CD14-positive monocyte (primary cell): ENCODE measurements at regions not wholly inside any gene's neighbourhood (a gene's known extent, or its start where the extent isn't known, plus 50 kb on each side); places are given as distances from the start of the nearest gene placed in this dataset.

Source experiments
- DNase-seq, 3 donors: peaks; one replicate each; pipeline ENCODE4 v3.0.0-alpha.2; 2011 to 2022
- H2AFZ ChIP-seq: 2 replicates; pipeline ENCODE4 v1.6.0; 2012; ENCODE audit warnings: mild to moderate bottlenecking, low read depth, low read length, inconsistent platforms; ENCODE audit not compliant: insufficient read depth, poor library complexity, severe bottlenecking
- H3K27ac ChIP-seq, 2 donors: 1 replicate in 1 of 2; 2 replicates in 1 of 2; pipeline ENCODE4 v1.5.1; 2012 to 2013; ENCODE audit warnings: low read length in 2 of 2, control low read depth in 1 of 2, inconsistent platforms in 1 of 2, low read depth in 1 of 2, mild to moderate bottlenecking in 1 of 2
- H3K27me3 ChIP-seq, 2 donors: one replicate each; pipeline versions ENCODE4 v1.6.0 to v1.6.1; 2011 to 2013; ENCODE audit warnings: low read length in 2 of 2; ENCODE audit not compliant: control insufficient read depth in 2 of 2, insufficient read depth in 2 of 2
- H3K36me3 ChIP-seq, 2 donors: replicated peaks in 1 of 2; 1 replicate in 1 of 2; 2 replicates in 1 of 2; pipeline versions ENCODE4 v1.5.1 to v1.6.1; 2012 to 2013; ENCODE audit warnings: low read length in 2 of 2, control low read depth in 1 of 2, inconsistent platforms in 1 of 2, mild to moderate bottlenecking in 1 of 2; ENCODE audit not compliant: insufficient read depth in 2 of 2, control insufficient read depth in 1 of 2
- H3K4me1 ChIP-seq, 2 donors: 1 replicate in 1 of 2; 2 replicates in 1 of 2; pipeline versions ENCODE4 v1.5.1 to v1.6.1; 2012 to 2013; ENCODE audit warnings: low read length in 2 of 2, control low read depth in 1 of 2, inconsistent platforms in 1 of 2, mild to moderate bottlenecking in 1 of 2, moderate library complexity in 1 of 2; ENCODE audit not compliant: insufficient read depth in 2 of 2, control insufficient read depth in 1 of 2
- H3K4me2 ChIP-seq: replicated peaks from 2 replicates; pipeline ENCODE3; 2012; ENCODE audit warnings: low read length, moderate library complexity, mild to moderate bottlenecking; ENCODE audit not compliant: poor library complexity, severe bottlenecking; ENCODE audit errors: extremely low read depth
- H3K4me3 ChIP-seq, 3 experiments: fragments of 200-600 bp in 1 of 3; sonication (generic) in 1 of 3; replicated peaks in 1 of 3; 1 replicate in 2 of 3; 2 replicates in 1 of 3; pipeline ENCODE4 v1.5.1; 2011 to 2013; ENCODE audit warnings: low read length in 3 of 3, mild to moderate bottlenecking in 3 of 3, control low read depth in 2 of 3, low read depth in 2 of 3, inconsistent platforms in 1 of 3, moderate library complexity in 1 of 3
- H3K79me2 ChIP-seq: 2 replicates; pipeline ENCODE4 v1.6.0; 2012; ENCODE audit warnings: mild to moderate bottlenecking, control low read depth, inconsistent platforms, low read length, moderate library complexity; ENCODE audit not compliant: insufficient read depth
- H3K9ac ChIP-seq: 2 replicates; pipeline ENCODE4 v1.6.0; 2017; ENCODE audit warnings: low read length, mild to moderate bottlenecking; ENCODE audit not compliant: insufficient read depth, poor library complexity, severe bottlenecking
- H3K9me3 ChIP-seq, 2 donors: replicated peaks in 1 of 2; 1 replicate in 1 of 2; 2 replicates in 1 of 2; pipeline versions ENCODE4 v1.5.1 to v1.6.1; 2012 to 2013; ENCODE audit warnings: low read length in 2 of 2, control low read depth in 1 of 2; ENCODE audit not compliant: control insufficient read depth in 1 of 2, insufficient read depth in 1 of 2
- H4K20me1 ChIP-seq: 2 replicates; pipeline ENCODE4 v1.6.0; 2012; ENCODE audit warnings: mild to moderate bottlenecking, low read length, control low read depth, moderate library complexity; ENCODE audit not compliant: insufficient read depth
- H3K27ac Mint-ChIP-seq, 7 donors: one replicate each; pipeline ENCODE4 v1.8.0; 2020; ENCODE audit warnings: mild to moderate bottlenecking in 7 of 7, mixed read lengths in 7 of 7, moderate library complexity in 6 of 7, inconsistent platforms in 2 of 7
- H3K27me3 Mint-ChIP-seq, 3 donors: one replicate each; pipeline ENCODE4 v1.8.0; 2021 to 2022; ENCODE audit warnings: low read depth in 3 of 3, mild to moderate bottlenecking in 3 of 3, mixed read lengths in 3 of 3, moderate library complexity in 3 of 3, inconsistent platforms in 1 of 3
- H3K36me3 Mint-ChIP-seq, 2 donors: one replicate each; pipeline ENCODE4 v1.8.0; 2020; ENCODE audit warnings: mixed read lengths in 2 of 2, inconsistent platforms in 1 of 2, mild to moderate bottlenecking in 1 of 2
- H3K4me1 Mint-ChIP-seq: one replicate; pipeline ENCODE4 v1.8.0; 2020; ENCODE audit warnings: mild to moderate bottlenecking, mixed read lengths
- H3K4me3 Mint-ChIP-seq, 2 donors: one replicate each; pipeline ENCODE4 v1.8.0; 2020; ENCODE audit warnings: mild to moderate bottlenecking in 2 of 2, mixed read lengths in 2 of 2, moderate library complexity in 1 of 2
- H3K9me3 Mint-ChIP-seq, 7 donors: one replicate each; pipeline ENCODE4 v1.8.0; 2020 to 2022; ENCODE audit warnings: mixed read lengths in 7 of 7, mild to moderate bottlenecking in 6 of 7, moderate library complexity in 6 of 7, inconsistent platforms in 2 of 7
- WGBS: methylation state at CpG from one replicate; pipeline ENCODE4 v1.1.5; 2013; ENCODE audit warnings: missing lambda C conversion rate; ENCODE audit not compliant: insufficient coverage; 5-methylcytosine and 5-hydroxymethylcytosine counted together
- intact Hi-C, 2 donors: fragments of 100-400 bp; cut with micrococcal nuclease; formaldehyde crosslinking; loops; one replicate each; pipeline versions ENCODE4 v1.15.0 to v1.15.1; 2023
- TF ChIP-seq, protein P1 (sequence below): fragments of 200-600 bp; IDR thresholded peaks from one replicate; pipeline ENCODE4 v1.8.0; 2022; ENCODE audit warnings: antibody characterized with exemption, mild to moderate bottlenecking

DNA sequence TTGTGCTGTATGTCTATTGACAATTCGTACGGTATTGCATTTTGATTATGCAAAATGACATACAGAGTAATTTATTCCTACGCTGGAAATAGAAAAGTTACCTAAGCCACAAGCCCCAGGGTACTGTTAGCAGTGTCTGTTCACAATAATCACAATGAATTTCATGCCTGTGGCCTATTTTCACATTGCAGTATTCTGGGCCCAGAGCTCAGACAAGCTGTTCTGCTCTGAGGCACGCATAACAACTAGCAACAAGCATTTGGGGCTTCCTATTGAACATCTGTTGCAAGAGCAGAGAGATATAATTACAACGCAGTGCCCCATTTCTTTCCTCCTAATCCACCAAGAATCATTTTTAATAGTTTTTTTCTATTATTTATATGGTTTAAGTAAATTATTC lies 158.9 kb upstream of the SGCG start:
- 93% methylated on average over 4 of the region's 5 CpGs for WGBS
- no peak overlapping the region for H3K9ac ChIP-seq

DNA sequence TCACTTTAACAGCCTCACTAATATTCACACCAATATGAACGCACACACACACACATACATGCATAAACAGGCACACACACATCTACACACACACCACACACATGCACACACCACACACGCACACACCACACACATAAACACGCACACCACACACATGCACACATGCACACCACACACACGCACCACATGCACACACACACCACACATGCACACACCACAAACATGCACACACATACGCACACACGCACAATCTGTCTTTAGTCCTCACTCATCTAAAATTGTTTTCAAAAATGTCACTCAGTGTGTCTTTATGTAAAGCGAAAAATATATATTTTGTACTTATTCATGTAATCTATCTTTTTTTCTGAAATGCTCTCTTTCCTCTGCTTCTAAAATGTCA lies 158.1 kb upstream of the SGCG start:
- H3K9me3 Mint-ChIP-seq, result peaks cover 0 to 4% (median 0%) of the 10 kb centered on the region in 7 donors
- TF ChIP-seq, protein P1, sequence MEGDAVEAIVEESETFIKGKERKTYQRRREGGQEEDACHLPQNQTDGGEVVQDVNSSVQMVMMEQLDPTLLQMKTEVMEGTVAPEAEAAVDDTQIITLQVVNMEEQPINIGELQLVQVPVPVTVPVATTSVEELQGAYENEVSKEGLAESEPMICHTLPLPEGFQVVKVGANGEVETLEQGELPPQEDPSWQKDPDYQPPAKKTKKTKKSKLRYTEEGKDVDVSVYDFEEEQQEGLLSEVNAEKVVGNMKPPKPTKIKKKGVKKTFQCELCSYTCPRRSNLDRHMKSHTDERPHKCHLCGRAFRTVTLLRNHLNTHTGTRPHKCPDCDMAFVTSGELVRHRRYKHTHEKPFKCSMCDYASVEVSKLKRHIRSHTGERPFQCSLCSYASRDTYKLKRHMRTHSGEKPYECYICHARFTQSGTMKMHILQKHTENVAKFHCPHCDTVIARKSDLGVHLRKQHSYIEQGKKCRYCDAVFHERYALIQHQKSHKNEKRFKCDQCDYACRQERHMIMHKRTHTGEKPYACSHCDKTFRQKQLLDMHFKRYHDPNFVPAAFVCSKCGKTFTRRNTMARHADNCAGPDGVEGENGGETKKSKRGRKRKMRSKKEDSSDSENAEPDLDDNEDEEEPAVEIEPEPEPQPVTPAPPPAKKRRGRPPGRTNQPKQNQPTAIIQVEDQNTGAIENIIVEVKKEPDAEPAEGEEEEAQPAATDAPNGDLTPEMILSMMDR, result no peak
- H3K4me3 Mint-ChIP-seq, result no peak overlapping the region
- H3K4me1 ChIP-seq, result no peaks in the 10 kb centered on the region
- H3K9ac ChIP-seq, result no peak overlapping the region
- intact Hi-C loops, result no loop called here
- no peak overlapping the region for H3K4me2 ChIP-seq
- no peaks in the 10 kb centered on the region for H3K9me3 ChIP-seq
- H3K4me3 ChIP-seq, result no peak overlapping the region
- peaks cover 0 to 2% (median 2%) of the 10 kb centered on the region in 3 donors for H3K27me3 Mint-ChIP-seq
- H3K36me3 ChIP-seq, result no peaks in the 10 kb centered on the region
- H2AFZ ChIP-seq, result no peak overlapping the region
- H3K27ac Mint-ChIP-seq, result peak overlapping the region in 1 of 7 donors; percentile 21
- no peaks in the 10 kb centered on the region for H3K79me2 ChIP-seq
- H3K4me1 Mint-ChIP-seq, result no peaks in the 10 kb centered on the region
- DNase-seq, result no peak
- 83% methylated on average over 4 of the region's 7 CpGs for WGBS
- H3K36me3 Mint-ChIP-seq, result no peaks in the 10 kb centered on the region
- no peak overlapping the region for H3K27ac ChIP-seq
- no peaks in the 10 kb centered on the region for H3K27me3 ChIP-seq
- no peaks in the 10 kb centered on the region for H4K20me1 ChIP-seq

More for the DNA sequence above, 158.9 kb upstream of the SGCG start:
- Histone ChIP-seq H3K4me2 (no peak overlapping the region), H3K36me3 (no peaks in the 10 kb centered on the region), H3K4me3 (no peak overlapping the region), H3K27ac (no peak overlapping the region), H2AFZ (no peak overlapping the region), H3K4me1 (no peaks in the 10 kb centered on the region), H3K79me2 (no peaks in the 10 kb centered on the region), H3K27me3 (no peaks in the 10 kb centered on the region), H3K9me3 (no peaks in the 10 kb centered on the region), H4K20me1 (no peaks in the 10 kb centered on the region)
- intact Hi-C loops, result no loop called here
- Mint-ChIP-seq H3K4me1 (no peaks in the 10 kb centered on the region), H3K4me3 (no peak overlapping the region), H3K36me3 (no peaks in the 10 kb centered on the region), H3K9me3 (peaks cover 0 to 3% (median 0%) of the 10 kb centered on the region in 7 donors), H3K27me3 (peaks cover 0 to 2% (median 0%) of the 10 kb centered on the region in 3 donors), H3K27ac (no peak overlapping the region)
- TF ChIP-seq, protein P1, result no peak
- DNase-seq, result no peak
